AG08395 (cell line): ENCODE measurements at regions not wholly inside any gene's neighbourhood (a gene's known extent, or its start where the extent isn't known, plus 50 kb on each side); places are given as distances from the start of the nearest gene placed in this dataset.
"Not testable (repeated sequence)": the region's sequence is repeated elsewhere in the genome, so short reads cannot be mapped to it uniquely, and the experiment has no call there.

ENCODE experiments used
- DNase-seq: peaks from one replicate; pipeline ENCODE4 v3.0.0; 2012; ENCODE audit warnings: mixed read lengths, low spot score

DNA sequence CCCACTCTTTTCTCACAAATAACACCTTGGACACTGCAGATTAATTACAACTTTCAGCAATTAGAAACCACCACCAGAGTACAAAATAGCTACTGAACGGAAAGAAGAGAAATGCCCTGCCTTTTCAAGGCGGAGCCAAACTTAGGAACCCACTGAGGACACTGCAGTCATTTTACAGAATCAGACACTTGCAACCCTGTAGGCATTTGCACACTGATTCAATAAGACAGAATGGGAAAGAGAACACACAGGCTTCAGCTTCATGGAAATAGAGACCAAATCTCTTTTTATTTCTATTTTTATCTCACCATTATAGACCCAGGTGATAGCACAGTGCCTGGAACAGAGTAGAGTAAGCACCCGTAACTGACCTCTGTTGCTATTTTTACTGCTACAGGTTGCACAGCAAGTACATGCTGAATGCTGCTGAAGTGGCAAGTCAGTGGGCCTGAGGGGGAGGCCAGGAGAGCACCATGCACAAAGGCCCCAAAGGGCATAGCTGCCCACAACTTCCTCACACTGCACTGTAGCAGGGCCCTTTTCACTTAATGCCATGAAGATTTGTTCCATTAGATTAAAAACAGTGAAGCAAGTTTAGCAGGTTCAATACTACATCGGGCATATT is 50.7 kb upstream of the EDARADD start:
- no peak for DNase-seq

DNA sequence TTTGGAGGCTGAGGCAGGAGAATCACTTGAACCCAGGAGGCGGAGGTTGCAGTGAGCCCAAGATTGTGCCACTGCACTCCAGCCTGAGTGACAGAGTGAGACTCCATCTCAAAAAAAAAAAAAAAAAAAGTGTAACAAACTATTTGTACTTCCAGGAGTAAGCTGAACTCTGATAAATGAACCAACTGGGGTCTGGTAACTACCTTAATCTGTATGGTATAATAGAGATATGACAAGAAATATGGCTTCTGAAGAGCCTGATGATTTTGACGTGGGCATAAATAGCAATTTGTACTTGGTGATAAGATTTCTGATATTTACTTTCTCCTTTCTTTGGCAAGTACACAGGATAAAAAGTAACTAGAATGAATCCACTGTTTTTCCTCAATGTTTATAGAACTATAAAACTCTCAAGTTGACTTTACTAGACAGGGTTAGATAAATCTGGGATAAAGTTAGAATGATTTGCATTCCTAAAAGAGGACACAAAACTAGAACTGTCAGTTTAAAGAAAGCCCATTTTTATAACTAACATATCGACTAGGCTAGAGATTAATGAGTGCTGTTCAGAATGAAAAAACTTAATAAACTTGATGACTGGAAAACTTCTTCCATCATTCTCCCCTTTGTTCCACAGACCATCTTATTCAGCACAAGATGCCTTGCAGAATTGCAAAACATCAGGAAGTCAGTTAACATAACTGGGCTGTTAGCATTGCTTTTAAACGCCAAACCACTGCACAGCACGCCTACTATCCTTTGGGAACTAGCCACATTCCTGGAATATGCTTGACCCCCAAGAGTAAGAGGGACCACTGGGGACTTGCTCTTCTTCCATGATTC is 51.5 kb upstream of the EDARADD start:
- no peak for DNase-seq

DNA sequence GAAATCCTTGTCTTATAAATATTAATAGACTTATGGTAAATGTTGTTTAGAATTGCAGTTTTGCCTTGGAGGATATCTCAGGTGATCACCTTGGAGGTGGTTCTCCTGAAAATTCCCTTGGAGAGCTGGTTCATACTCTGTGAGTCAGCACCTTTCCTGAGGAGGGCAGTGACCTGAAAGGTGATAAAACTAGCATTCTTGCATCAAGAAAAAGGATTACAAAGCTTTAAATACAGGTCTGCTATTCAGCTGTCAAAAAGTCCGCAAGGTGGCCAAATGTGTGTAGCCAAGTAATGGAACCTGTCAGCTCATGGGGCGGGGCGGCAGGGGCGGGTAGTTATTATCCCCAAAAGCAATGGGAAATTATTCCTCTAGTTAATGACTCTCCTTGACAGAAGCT is 52.8 kb upstream of the EDARADD start:
- no peak for DNase-seq

DNA sequence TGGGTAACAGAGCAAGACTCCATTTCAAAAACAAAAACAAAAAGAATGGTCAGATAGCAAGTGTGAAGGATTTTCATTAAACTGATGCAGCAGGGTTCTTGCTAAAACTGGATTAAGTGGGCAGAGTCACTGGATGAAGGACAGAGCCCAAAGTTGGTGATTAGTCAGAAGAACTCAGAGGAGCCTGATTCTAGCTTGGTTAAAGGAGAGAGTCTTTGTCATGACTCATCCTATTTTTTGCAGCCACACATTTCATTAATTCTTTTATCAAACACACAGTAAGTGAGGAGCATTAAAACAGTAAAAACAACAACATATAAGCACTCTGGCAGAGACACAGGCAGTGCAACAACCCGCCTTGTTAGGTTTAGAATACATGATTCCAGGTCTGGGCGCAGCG is 56.0 kb upstream of the EDARADD start:
- DNase-seq: peak; percentile 14

DNA sequence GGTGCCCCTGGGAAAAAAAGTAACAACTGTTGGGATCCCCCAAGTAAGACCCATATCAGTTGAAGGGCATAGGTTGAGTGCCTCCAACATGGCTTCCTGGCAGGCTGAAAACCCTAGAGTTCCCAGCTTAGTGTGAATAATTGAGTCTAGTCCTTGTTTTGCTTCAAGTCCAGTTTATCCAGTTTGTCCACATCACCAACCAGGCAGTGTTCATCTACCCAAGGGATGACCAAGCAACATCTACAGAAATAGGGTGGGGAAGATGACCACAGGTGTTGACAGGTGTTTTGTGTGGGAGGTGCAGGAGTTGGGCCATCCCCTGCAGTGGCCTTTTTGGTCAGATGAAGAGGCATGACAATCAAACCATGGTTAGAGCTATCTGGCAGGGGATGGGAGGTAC is 54.3 kb upstream of the ERO1B start:
- DNase-seq: no peak

DNA sequence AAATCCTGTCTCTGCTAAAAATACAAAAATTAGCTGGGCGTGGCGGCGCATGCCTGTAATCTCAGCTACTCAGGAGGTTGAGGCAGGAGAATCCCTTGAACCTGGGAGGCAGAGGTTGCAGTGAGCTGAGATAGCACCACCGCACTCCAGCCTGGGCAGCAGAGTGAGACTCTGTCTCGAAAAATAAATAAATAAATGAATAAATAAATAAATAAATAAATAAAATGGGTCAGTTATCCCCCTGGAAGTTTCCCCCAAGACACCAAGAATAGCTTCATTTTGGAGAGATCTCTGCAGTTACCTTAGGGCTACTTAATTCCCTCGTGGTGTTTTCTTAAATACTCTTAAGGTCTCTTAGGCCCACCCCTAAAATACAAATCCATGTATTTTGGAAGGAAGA is 53.9 kb upstream of the ERO1B start:
- DNase-seq: not testable (repeated sequence)

DNA sequence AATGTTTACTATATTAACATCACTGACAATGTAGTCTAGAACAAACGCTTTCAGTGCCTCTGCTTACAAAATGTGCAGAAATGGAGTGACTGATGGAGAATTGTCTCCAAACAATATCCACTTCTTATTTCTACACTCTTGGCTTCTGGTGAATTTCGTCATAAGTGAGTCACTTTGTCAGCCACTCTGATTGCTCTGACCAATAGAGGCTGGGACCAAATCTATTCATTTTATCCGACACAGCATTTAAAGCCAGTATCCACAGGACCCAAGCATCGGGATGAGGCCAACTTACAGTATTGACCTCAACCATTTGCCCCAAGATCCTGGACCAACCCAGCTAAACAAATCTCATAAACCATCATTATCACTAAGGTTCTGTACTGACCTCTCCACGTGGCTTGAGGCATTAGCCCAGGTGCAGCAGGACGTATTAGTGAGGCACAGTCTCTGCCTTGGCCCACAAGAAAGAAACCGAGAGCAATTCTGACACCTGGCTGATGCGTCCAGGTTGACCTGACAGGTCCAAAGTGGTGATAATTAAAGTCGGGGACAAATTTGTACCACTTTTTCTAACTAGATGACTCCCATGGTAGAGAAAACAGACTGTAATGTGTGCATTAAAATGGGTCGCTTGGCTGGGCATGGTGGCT is 53.3 kb upstream of the ERO1B start:
- no peak for DNase-seq

DNA sequence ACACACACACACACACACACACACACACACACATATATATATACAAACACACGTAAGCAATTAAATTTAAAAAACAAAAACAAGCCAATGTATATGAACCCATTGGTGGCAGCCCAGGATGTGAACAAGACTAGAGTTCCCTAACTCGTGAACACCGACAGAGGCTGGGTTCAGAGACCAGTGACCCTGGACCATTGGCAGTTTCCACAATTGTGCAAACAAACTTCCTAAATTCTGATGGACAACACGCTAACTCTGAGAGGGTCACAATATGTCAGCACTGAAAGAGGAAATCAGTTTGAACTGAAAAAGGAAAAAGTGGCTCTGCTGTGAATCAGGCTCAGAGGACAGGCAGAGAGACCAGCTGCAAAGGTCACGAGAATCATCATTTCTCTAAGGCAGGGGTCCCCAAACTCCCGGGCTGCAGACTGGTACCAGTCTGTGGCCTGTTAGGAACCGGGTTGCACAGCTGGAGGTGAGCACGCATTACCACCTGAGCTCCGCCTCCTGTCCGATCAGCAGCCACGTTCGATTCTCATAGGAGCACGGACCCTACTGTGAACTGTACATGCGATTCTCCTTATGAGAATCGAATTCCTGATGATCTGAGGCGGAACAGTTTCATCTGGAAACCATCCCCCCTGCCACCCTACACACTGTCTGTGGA is 50.5 kb upstream of the ERO1B start:
- no peak for DNase-seq
